ENCODE measurements at regions not wholly inside any gene's neighbourhood (a gene's known extent, or its start where the extent isn't known, plus 50 kb on each side); places are given as distances from the start of the nearest gene placed in this dataset.

GRCh38 chr2:171615069-171615468 is 72.2 kb upstream of the DYNC1I2 start:
- Histone ChIP-seq H3K9me3 (ENCODE audit: low read length) (no peaks in the 10 kb centered on the region), H4K20me1 (ENCODE audit: insufficient read depth, low read length) (no peaks in the 10 kb centered on the region), H3K79me2 (ENCODE audit: insufficient read depth, low read length) (no peaks in the 10 kb centered on the region), H3K27ac (ENCODE audit: extremely low read length, insufficient read depth, low read length) (no peak overlapping the region), H3K4me2 (ENCODE audit: low read depth, low read length) (no peak overlapping the region), H3K36me3 (replicated peaks in 1 of 2; ENCODE audit: control insufficient read depth in 1 of 2, insufficient read depth in 2 of 2, low read length in 2 of 2) (no peaks in the 10 kb centered on the region), H2AFZ (ENCODE audit: low read length) (no peak overlapping the region), H3K4me3 (replicated peaks in 1 of 3; ENCODE audit: insufficient read depth in 1 of 3, low read depth in 2 of 3, low read length in 3 of 3) (no peak overlapping the region), H3K4me1 (ENCODE audit: insufficient read depth, low read length) (no peaks in the 10 kb centered on the region), H3K9ac (ENCODE audit: insufficient read depth, low read depth, low read length) (no peak overlapping the region), H3K27me3 (ENCODE audit: control insufficient read depth in 1 of 2, insufficient read depth in 2 of 2, low read length in 2 of 2) (peaks cover 0 to 11% of the 10 kb centered on the region in 2 experiments; a peak in 1 of 5 replicates)
- ChIA-PET POLR2A (no interaction called here), CTCF (ENCODE audit: low intra/inter-chr PET ratio, low total read pairs) (no interaction called here)
- BruUV-seq (replicated peaks) = no TSS peak
- TF ChIP-seq ZNF496 (CRISPR knock-in tag; IDR thresholded peaks at IDR 0.05; ENCODE audit: insufficient replicate concordance) (no peak), MED13 (CRISPR knock-in tag; IDR thresholded peaks at IDR 0.05) (no peak), HDAC2 (CRISPR knock-in tag; IDR thresholded peaks at IDR 0.05) (no peak), ZBTB38 (CRISPR knock-in tag; IDR thresholded peaks at IDR 0.05) (no peak), ZFP41 (CRISPR knock-in tag; IDR thresholded peaks at IDR 0.05; ENCODE audit: borderline replicate concordance) (no peak), SSRP1 (CRISPR knock-in tag; IDR thresholded peaks at IDR 0.05) (no peak), IKZF4 (CRISPR knock-in tag; IDR thresholded peaks at IDR 0.05; ENCODE audit: borderline replicate concordance, low read depth, not compliant biosample characterization) (no peak), NCOA2 (CRISPR knock-in tag; IDR thresholded peaks at IDR 0.05) (no peak), ZNF234 (CRISPR knock-in tag; conservative IDR thresholded peaks at IDR 0.05) (no peak), NONO (IDR thresholded peaks at IDR 0.05) (no peak), NONO (CRISPR knock-in tag; conservative IDR thresholded peaks at IDR 0.05) (no peak), ZNF407 (CRISPR knock-in tag; IDR thresholded peaks at IDR 0.05; ENCODE audit: not compliant biosample characterization) (no peak), SNAI1 (CRISPR knock-in tag; IDR thresholded peaks at IDR 0.05; ENCODE audit: borderline replicate concordance) (no peak), KLF13 (CRISPR knock-in tag; IDR thresholded peaks at IDR 0.05) (no peak), PITX1 (CRISPR knock-in tag; IDR thresholded peaks at IDR 0.05) (no peak)
- TF ChIP-seq, protein P1, sequence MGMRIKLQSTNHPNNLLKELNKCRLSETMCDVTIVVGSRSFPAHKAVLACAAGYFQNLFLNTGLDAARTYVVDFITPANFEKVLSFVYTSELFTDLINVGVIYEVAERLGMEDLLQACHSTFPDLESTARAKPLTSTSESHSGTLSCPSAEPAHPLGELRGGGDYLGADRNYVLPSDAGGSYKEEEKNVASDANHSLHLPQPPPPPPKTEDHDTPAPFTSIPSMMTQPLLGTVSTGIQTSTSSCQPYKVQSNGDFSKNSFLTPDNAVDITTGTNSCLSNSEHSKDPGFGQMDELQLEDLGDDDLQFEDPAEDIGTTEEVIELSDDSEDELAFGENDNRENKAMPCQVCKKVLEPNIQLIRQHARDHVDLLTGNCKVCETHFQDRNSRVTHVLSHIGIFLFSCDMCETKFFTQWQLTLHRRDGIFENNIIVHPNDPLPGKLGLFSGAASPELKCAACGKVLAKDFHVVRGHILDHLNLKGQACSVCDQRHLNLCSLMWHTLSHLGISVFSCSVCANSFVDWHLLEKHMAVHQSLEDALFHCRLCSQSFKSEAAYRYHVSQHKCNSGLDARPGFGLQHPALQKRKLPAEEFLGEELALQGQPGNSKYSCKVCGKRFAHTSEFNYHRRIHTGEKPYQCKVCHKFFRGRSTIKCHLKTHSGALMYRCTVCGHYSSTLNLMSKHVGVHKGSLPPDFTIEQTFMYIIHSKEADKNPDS (CRISPR knock-in tag; IDR thresholded peaks at IDR 0.05) = no peak
- no peak for DNase-seq (ENCODE audit: low spot score)
- FAIRE-seq = no peak
- in situ Hi-C loops (cut with HindIII; ENCODE audit: extremely low pct_ligation_motif_present, low pct_unique_long_range_greater_than_20kb) (no loop called here), intact Hi-C loops (cut with micrococcal nuclease; ENCODE audit: unreplicated experiment) (no loop called here)
- 0% methylated on average over 1 of the region's 1 CpG for WGBS (ENCODE audit: low lambda C conversion rate)
- ATAC-seq = no peak
